ENCODE measurements at regions not wholly inside any gene's neighbourhood (a gene's known extent, or its start where the extent isn't known, plus 50 kb on each side); places are given as distances from the start of the nearest gene placed in this dataset.

DNA sequence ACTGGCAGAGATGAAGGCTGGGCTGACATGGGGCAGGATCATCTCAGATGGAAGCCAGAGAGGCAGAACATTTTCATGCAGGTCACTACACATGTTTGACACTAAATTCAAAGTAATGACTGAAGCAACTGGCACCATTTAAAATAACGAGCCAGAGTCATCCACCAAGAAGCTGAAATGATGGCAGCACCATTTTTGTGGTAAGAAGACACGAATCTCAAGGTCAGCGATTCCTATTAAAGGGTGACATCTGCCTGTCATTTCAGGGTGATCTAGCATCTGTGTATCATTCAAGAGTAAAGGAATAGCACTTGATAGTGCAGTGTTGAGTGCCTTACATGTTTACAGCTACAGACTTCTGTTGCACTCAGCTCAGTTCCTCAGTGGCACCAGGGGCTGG is 113.4 kb upstream of the C11orf87 start:
- Mint-ChIP-seq H3K27ac (ENCODE audit: unreplicated experiment) (no peak overlapping the region), H3K4me1 (ENCODE audit: low read depth, unreplicated experiment) (peaks cover 6% of the 10 kb centered on the region), H3K4me3 (ENCODE audit: unreplicated experiment) (no peak overlapping the region), H3K27me3 (ENCODE audit: insufficient read depth, unreplicated experiment) (no peaks in the 10 kb centered on the region), H3K9me3 (ENCODE audit: unreplicated experiment) (no peaks in the 10 kb centered on the region), H3K36me3 (ENCODE audit: insufficient read depth, unreplicated experiment) (no peaks in the 10 kb centered on the region)
- no peak for DNase-seq
- no peak overlapping the region for H3K4me3 ChIP-seq (ENCODE audit: low read depth, low read length)
- H3K4me1 ChIP-seq, result no peaks in the 10 kb centered on the region
- H3K27me3 ChIP-seq (replicated peaks; ENCODE audit: control insufficient read depth, insufficient read depth, low read length), result no peaks in the 10 kb centered on the region
- H3K9me3 ChIP-seq, result no peaks in the 10 kb centered on the region
- no peaks in the 10 kb centered on the region for H3K36me3 ChIP-seq (ENCODE audit: control insufficient read depth, insufficient read depth, low read length)
- intact Hi-C loops (cut with micrococcal nuclease; ENCODE audit: unreplicated experiment), result no loop called here
- POLR2A ChIA-PET, result no interaction called here
- CTCF ChIA-PET, result no interaction called here
- TF ChIP-seq, protein P1, sequence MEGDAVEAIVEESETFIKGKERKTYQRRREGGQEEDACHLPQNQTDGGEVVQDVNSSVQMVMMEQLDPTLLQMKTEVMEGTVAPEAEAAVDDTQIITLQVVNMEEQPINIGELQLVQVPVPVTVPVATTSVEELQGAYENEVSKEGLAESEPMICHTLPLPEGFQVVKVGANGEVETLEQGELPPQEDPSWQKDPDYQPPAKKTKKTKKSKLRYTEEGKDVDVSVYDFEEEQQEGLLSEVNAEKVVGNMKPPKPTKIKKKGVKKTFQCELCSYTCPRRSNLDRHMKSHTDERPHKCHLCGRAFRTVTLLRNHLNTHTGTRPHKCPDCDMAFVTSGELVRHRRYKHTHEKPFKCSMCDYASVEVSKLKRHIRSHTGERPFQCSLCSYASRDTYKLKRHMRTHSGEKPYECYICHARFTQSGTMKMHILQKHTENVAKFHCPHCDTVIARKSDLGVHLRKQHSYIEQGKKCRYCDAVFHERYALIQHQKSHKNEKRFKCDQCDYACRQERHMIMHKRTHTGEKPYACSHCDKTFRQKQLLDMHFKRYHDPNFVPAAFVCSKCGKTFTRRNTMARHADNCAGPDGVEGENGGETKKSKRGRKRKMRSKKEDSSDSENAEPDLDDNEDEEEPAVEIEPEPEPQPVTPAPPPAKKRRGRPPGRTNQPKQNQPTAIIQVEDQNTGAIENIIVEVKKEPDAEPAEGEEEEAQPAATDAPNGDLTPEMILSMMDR (IDR thresholded peaks at IDR 0.05; ENCODE audit: insufficient read depth in 1 of 2, low read depth in 1 of 2, low read length in 1 of 2, severe bottlenecking in 1 of 2, unreplicated experiment in 1 of 2), result no peak
- no TSS peak for BruUV-seq (replicated peaks)

DNA sequence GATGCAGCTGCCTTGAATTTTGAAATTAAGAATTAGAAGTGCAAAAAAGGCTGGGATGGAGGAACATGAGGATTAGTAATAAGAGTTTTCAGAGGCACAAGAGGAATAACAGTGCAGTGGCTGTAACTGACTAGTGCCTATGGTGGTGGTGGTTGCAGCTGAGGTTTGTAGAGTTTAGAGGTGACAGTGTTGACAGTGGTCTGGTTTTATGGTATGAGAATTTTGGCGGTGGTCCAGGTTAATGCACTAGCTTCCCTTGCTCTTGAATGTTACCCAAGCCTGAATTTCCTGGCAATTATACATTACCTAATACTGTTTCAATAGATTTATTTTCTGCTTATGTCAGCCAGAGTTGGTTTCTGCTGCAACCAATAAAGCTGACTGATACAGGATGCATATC is 112.8 kb upstream of the C11orf87 start:
- Histone ChIP-seq H3K4me1 (no peaks in the 10 kb centered on the region), H3K36me3 (ENCODE audit: control insufficient read depth, insufficient read depth, low read length) (no peaks in the 10 kb centered on the region), H3K9me3 (no peaks in the 10 kb centered on the region), H3K27me3 (replicated peaks; ENCODE audit: control insufficient read depth, insufficient read depth, low read length) (no peaks in the 10 kb centered on the region), H3K4me3 (ENCODE audit: low read depth, low read length) (no peak overlapping the region)
- no TSS peak for BruUV-seq (replicated peaks)
- DNase-seq, result no peak
- H3K27ac Mint-ChIP-seq (ENCODE audit: unreplicated experiment), result no peak overlapping the region
- no peaks in the 10 kb centered on the region for H3K27me3 Mint-ChIP-seq (ENCODE audit: insufficient read depth, unreplicated experiment)
- H3K9me3 Mint-ChIP-seq (ENCODE audit: unreplicated experiment), result no peaks in the 10 kb centered on the region
- H3K4me1 Mint-ChIP-seq (ENCODE audit: low read depth, unreplicated experiment), result no peaks in the 10 kb centered on the region
- ChIA-PET POLR2A (no interaction called here), CTCF (no interaction called here)
- TF ChIP-seq, protein P1 (IDR thresholded peaks at IDR 0.05; ENCODE audit: insufficient read depth in 1 of 2, low read depth in 1 of 2, low read length in 1 of 2, severe bottlenecking in 1 of 2, unreplicated experiment in 1 of 2), result no peak
- H3K36me3 Mint-ChIP-seq (ENCODE audit: insufficient read depth, unreplicated experiment), result no peaks in the 10 kb centered on the region
- intact Hi-C loops (cut with micrococcal nuclease; ENCODE audit: unreplicated experiment), result no loop called here
- H3K4me3 Mint-ChIP-seq (ENCODE audit: unreplicated experiment), result no peak overlapping the region

DNA sequence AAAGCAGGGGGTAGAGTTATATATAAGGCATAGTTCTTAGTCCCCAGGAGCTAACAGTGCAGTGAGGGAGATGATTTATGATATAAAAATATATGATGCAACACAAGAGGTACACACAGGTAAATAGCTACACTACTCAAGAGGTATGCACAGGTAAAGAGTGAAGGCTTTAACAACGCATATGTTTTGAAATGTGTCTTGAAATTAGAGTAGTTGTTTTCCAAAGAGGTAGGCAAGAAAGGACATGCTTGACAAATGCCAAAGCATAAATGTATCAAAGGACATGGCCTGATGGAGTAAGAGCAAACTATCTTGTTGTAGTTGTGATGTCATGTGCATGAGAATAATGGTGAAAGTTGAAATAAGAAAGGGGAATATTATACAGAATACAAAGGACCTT is 104.3 kb upstream of the C11orf87 start:
- Mint-ChIP-seq H3K27me3 (ENCODE audit: insufficient read depth, unreplicated experiment) (no peaks in the 10 kb centered on the region), H3K27ac (ENCODE audit: unreplicated experiment) (no peak overlapping the region), H3K4me1 (ENCODE audit: low read depth, unreplicated experiment) (no peaks in the 10 kb centered on the region), H3K4me3 (ENCODE audit: unreplicated experiment) (no peak overlapping the region), H3K9me3 (ENCODE audit: unreplicated experiment) (no peaks in the 10 kb centered on the region), H3K36me3 (ENCODE audit: insufficient read depth, unreplicated experiment) (no peaks in the 10 kb centered on the region)
- H3K4me1 ChIP-seq, result no peaks in the 10 kb centered on the region
- H3K9me3 ChIP-seq, result no peaks in the 10 kb centered on the region
- BruUV-seq (replicated peaks), result no TSS peak
- DNase-seq, result no peak
- H3K36me3 ChIP-seq (ENCODE audit: control insufficient read depth, insufficient read depth, low read length), result no peaks in the 10 kb centered on the region
- H3K4me3 ChIP-seq (ENCODE audit: low read depth, low read length), result no peak overlapping the region
- intact Hi-C loops (cut with micrococcal nuclease; ENCODE audit: unreplicated experiment), result no loop called here
- H3K27me3 ChIP-seq (replicated peaks; ENCODE audit: control insufficient read depth, insufficient read depth, low read length), result no peaks in the 10 kb centered on the region
- ChIA-PET CTCF (no interaction called here), POLR2A (no interaction called here)
- TF ChIP-seq, protein P1 (IDR thresholded peaks at IDR 0.05; ENCODE audit: insufficient read depth in 1 of 2, low read depth in 1 of 2, low read length in 1 of 2, severe bottlenecking in 1 of 2, unreplicated experiment in 1 of 2), result no peak
